NCI-H82 treated with DMSO at 0.1 percent for 48 hours (cell line): ENCODE measurements at regions not wholly inside any gene's neighbourhood (a gene's known extent, or its start where the extent isn't known, plus 50 kb on each side); places are given as distances from the start of the nearest gene placed in this dataset.
"Not testable (repeated sequence)": the region's sequence is repeated elsewhere in the genome, so short reads cannot be mapped to it uniquely, and the experiment has no call there.

Experiments
- DNase-seq: peaks from one replicate; lab custom pipeline; 2025; ENCODE audit not compliant: unreplicated experiment; lab: John Stamatoyannopoulos, UW

GRCh38 chr2:76697439-76697838 is 824.7 kb downstream of the LRRTM4 start:
- DNase-seq: not testable (repeated sequence)

DNA sequence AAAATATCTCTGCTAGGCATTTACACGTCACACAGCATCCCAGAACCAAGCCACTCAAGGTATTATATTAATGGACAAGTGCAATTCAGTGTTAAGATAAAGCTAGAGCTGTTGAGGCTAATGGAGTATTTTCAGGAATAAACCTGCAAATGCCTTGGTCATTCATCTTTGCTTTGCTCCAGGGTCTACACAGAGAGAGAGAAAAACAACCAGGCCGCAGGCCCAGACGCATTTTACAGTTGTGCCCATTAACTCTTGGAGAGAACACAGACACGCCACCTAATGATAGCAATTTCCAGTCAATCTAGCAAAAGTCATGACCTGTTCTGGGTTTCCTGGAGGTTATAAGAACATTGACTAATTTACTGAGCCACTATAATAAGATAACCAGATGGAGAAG is 829.3 kb downstream of the LRRTM4 start:
- DNase-seq: peak; percentile 87

DNA sequence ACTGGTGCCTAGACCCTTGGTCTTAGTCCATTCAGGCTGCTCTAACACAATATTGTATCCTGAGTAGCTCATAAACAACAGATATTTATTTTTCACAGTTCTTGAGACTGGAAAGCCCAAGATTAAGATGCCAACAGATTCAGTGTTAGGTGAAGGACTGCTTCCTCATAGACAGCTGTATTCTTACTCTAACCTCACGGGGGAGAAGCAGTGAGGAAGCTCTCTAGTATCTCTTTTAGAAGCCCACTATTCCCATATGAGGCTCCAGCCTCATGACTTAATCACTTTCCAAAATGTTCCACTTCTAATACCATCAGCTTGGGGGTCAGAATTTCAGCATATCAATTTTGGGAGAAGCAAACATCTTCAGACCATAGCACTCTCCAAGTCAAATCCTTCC is 833.4 kb downstream of the LRRTM4 start:
- DNase-seq: no peak

DNA sequence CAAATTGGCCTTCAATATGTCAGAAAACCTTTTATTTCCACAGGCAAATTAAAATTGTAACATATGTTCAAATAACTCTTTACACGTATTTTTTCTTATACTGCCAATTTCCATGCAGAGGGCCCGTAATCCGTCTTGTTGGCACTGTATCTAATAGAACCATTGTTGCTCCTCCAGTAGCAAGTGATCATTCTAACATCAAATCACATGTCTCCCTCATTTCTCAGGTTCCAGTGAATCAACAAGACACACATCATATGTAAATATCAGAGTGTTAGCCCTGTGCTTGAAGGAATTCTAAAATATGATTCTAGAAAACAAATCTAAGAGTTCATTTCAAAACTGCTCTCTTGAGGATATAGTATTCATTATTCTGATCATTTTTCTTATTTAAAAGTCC is 834.3 kb downstream of the LRRTM4 start:
- DNase-seq: no peak

GRCh38 chr2:76684756-76685155 is 837.4 kb downstream of the LRRTM4 start:
- DNase-seq: peak; percentile 10

DNA sequence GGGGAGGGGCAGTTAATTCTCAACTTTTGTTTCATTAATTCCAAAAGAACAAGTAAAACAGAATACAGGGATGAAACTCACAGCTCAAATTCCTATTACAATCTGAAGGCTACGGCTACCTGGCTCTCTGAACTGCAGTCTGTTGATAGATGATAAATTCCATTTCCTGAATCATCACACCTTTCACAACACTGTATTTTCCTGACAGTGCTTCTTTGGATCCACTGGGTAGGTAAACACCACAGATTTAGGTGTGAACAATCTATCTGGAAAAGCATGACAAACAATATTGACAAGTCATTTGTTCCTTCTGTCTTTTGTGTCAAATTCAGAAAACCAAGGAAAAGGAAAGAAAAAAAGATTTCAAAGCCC is 843.2 kb downstream of the LRRTM4 start:
- no peak for DNase-seq

DNA sequence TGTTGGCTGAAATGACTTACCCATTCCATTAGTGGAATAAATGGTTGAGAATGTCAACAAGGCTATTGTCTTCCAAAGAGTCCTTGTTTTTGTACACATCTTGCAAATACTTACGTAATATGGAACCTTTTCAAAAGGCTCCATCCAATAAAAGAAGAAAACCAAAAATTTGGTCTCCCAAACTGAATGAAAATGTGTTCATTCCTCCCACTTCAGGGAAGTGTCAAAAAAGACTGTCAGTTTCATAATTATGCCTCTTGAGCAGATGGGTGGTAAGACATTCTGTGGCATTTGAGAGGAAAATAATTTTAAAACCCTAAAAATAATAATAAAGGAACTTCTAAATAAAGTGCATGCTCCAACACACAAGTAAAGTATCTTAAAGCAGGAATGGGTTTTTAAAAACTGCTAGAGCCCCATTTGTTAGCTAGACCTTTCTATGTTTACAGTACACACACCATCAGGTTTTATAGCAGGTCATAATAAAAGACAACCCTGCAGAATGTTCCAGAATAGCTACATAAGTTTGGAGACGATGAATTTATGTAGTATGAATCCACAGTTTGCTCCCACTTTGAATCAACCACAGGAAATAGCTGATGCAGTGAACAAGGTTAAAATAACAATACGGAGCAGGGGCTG is 843.7 kb downstream of the LRRTM4 start:
- DNase-seq: no peak

GRCh38 chr2:76675212-76675611 is 847.0 kb downstream of the LRRTM4 start:
- DNase-seq: no peak

- no peak for DNase-seq
These were observed 849.4 kb downstream of the LRRTM4 start for GRCh38 chr2:76672798-76673197.

- DNase-seq: no peak
These were observed 852.2 kb downstream of the LRRTM4 start for GRCh38 chr2:76669966-76670465.

GRCh38 chr2:76668279-76668678 is 853.9 kb downstream of the LRRTM4 start:
- DNase-seq: no peak

GRCh38 chr2:76667821-76668271 is 854.3 kb downstream of the LRRTM4 start:
- no peak for DNase-seq

DNA sequence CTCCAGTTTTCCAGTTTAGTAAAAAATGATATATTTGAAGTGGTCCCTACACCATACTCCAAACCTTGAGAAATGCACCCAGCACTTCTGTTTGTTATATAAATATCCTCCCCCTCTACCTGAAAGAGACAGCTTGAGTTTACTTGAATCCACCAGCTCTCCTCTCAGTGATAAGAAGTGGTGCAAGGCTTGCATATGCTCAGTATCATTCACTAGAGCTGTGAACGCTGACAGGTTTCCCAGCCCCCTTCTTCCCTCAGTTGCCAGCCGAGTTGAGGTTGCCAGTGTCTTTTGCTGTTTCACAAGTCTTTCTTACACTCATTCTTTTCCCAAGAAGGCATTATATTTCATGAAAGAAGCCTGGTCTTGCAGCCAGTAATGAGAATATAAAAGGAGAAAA is 880.0 kb downstream of the LRRTM4 start:
- no peak for DNase-seq

DNA sequence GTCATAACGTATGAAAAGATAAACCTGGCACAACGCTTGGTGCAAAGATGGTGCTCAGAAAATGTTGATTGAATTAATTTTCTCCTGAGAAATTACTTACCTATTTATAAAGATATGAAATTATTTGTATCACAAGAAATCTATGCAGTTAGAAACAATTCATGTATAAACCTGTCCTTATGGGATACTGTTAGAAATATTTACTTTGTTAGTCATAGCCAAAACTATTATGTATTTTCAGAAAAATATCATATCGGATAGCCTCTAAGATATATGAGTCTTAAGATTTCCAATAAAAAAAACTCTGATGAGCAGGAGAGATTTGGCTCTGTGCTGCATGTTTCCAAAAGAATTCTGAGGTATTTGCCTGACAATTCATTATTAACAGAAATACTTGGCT is 880.7 kb downstream of the LRRTM4 start:
- DNase-seq: no peak

GRCh38 chr2:76640905-76641304 is 881.3 kb downstream of the LRRTM4 start:
- DNase-seq: no peak

- DNase-seq: no peak
These were observed 883.0 kb downstream of the LRRTM4 start for GRCh38 chr2:76639171-76639680.

GRCh38 chr2:76633276-76633921 is 888.8 kb downstream of the LRRTM4 start:
- no peak for DNase-seq

- DNase-seq: no peak
These were observed 897.1 kb downstream of the LRRTM4 start for GRCh38 chr2:76625101-76625500.

DNA sequence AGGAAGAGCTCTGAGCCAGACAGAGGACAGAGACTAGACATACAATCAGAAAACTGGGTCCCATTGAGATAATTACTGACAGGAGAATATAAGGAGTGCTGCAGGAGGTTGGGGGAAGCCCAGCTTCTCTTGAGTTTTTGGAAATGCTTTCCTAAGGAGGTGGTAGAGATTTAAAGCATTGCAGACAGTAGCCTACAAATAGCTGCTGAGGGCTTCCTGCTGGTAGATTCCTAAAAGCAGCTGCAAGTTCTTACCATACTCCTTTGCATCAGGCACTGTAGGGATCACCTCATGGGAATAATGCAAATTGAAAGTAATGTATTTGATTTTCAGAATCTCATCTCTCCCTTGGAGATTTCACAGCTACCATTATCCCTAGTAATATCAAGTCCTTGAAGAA is 902.6 kb upstream of the GCFC2 start:
- DNase-seq: no peak

DNA sequence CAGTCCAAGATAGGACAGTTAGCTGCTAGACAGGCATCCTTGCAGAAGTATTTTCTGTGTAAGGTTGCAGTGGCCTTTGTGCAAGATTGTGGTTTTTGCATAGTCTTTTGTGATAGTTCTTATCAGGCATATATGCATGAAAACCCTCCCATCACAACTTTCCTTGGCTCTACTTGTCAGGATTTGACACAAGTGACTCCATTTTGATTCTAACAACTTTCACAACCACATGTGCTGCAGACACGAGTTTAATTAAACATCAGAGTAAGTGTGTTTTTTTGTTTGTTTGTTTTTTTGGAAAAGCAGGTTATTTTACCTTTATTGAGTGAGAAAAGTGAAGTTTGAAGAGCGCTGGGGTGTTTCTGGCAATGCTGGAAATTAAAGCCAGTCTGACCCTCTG is 902.0 kb upstream of the GCFC2 start:
- no peak for DNase-seq

DNA sequence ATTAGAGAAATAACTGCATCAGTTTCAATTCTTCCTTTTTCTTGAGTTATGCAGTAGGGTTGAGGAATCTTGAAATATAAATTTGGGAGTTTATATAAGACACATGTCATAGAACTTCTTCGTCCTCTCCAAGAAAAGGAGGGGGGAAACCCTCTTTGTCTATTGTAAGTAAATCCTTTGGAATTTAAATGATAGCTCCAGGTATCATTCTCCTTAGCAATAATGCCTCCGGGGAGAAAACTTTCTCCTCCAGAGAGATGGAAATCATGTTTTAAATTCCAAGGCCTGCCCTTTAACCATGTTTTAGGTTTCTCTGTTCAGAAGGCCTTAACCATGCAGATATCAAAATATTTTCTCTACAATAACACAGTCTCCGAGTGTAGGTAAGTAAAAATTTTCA is 899.7 kb upstream of the GCFC2 start:
- DNase-seq: no peak

GRCh38 chr2:76599732-76600368 is 889.1 kb upstream of the GCFC2 start:
- DNase-seq: peak; percentile 88
